ENCODE measurements at regions not wholly inside any gene's neighbourhood (a gene's known extent, or its start where the extent isn't known, plus 50 kb on each side); places are given as distances from the start of the nearest gene placed in this dataset.

DNA sequence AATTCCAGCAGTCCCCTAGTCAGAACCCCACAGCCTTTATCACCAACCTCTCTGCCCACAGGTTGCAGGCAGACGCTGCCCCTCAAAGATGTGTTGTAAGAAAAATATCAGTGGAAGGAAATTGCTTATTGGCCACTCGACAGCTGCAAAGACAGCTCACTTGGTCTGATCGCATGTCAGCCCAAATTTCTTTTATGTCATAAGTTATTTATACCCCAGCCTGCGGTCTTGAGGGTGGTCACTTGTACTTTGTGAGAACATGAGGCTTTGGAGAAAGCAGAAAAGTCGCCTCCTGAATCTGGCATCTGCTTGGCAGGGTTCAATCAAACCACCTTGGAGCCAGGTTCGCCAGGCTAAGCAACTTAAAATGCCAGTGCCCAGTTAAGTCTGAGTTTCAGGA lies 236.5 kb upstream of the CDH4 start (continued):
- TF ChIP-seq, protein P1, sequence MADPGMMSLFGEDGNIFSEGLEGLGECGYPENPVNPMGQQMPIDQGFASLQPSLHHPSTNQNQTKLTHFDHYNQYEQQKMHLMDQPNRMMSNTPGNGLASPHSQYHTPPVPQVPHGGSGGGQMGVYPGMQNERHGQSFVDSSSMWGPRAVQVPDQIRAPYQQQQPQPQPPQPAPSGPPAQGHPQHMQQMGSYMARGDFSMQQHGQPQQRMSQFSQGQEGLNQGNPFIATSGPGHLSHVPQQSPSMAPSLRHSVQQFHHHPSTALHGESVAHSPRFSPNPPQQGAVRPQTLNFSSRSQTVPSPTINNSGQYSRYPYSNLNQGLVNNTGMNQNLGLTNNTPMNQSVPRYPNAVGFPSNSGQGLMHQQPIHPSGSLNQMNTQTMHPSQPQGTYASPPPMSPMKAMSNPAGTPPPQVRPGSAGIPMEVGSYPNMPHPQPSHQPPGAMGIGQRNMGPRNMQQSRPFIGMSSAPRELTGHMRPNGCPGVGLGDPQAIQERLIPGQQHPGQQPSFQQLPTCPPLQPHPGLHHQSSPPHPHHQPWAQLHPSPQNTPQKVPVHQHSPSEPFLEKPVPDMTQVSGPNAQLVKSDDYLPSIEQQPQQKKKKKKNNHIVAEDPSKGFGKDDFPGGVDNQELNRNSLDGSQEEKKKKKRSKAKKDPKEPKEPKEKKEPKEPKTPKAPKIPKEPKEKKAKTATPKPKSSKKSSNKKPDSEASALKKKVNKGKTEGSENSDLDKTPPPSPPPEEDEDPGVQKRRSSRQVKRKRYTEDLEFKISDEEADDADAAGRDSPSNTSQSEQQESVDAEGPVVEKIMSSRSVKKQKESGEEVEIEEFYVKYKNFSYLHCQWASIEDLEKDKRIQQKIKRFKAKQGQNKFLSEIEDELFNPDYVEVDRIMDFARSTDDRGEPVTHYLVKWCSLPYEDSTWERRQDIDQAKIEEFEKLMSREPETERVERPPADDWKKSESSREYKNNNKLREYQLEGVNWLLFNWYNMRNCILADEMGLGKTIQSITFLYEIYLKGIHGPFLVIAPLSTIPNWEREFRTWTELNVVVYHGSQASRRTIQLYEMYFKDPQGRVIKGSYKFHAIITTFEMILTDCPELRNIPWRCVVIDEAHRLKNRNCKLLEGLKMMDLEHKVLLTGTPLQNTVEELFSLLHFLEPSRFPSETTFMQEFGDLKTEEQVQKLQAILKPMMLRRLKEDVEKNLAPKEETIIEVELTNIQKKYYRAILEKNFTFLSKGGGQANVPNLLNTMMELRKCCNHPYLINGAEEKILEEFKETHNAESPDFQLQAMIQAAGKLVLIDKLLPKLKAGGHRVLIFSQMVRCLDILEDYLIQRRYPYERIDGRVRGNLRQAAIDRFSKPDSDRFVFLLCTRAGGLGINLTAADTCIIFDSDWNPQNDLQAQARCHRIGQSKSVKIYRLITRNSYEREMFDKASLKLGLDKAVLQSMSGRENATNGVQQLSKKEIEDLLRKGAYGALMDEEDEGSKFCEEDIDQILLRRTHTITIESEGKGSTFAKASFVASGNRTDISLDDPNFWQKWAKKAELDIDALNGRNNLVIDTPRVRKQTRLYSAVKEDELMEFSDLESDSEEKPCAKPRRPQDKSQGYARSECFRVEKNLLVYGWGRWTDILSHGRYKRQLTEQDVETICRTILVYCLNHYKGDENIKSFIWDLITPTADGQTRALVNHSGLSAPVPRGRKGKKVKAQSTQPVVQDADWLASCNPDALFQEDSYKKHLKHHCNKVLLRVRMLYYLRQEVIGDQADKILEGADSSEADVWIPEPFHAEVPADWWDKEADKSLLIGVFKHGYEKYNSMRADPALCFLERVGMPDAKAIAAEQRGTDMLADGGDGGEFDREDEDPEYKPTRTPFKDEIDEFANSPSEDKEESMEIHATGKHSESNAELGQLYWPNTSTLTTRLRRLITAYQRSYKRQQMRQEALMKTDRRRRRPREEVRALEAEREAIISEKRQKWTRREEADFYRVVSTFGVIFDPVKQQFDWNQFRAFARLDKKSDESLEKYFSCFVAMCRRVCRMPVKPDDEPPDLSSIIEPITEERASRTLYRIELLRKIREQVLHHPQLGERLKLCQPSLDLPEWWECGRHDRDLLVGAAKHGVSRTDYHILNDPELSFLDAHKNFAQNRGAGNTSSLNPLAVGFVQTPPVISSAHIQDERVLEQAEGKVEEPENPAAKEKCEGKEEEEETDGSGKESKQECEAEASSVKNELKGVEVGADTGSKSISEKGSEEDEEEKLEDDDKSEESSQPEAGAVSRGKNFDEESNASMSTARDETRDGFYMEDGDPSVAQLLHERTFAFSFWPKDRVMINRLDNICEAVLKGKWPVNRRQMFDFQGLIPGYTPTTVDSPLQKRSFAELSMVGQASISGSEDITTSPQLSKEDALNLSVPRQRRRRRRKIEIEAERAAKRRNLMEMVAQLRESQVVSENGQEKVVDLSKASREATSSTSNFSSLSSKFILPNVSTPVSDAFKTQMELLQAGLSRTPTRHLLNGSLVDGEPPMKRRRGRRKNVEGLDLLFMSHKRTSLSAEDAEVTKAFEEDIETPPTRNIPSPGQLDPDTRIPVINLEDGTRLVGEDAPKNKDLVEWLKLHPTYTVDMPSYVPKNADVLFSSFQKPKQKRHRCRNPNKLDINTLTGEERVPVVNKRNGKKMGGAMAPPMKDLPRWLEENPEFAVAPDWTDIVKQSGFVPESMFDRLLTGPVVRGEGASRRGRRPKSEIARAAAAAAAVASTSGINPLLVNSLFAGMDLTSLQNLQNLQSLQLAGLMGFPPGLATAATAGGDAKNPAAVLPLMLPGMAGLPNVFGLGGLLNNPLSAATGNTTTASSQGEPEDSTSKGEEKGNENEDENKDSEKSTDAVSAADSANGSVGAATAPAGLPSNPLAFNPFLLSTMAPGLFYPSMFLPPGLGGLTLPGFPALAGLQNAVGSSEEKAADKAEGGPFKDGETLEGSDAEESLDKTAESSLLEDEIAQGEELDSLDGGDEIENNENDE (IDR thresholded peaks at IDR 0.05; ENCODE audit: insufficient replicate concordance, low read length): no peak
- TF ChIP-seq MAFK (IDR thresholded peaks at IDR 0.05; ENCODE audit: low read depth, low read length) (no peak), NANOG (IDR thresholded peaks at IDR 0.05; ENCODE audit: insufficient read depth, low read depth, low read length, poor library complexity, severe bottlenecking) (no peak), CBX8 (IDR thresholded peaks at IDR 0.05; ENCODE audit: borderline replicate concordance, low read depth, low read length) (no peak), RNF2 (IDR thresholded peaks at IDR 0.05; ENCODE audit: borderline replicate concordance, low read depth, low read length, missing control alignments, poor library complexity, severe bottlenecking) (no peak), CHD1 (IDR thresholded peaks at IDR 0.05; ENCODE audit: low read depth, low read length) (no peak), EZH2 (IDR thresholded peaks at IDR 0.05; ENCODE audit: low read depth, low read length, severe bottlenecking) (no peak)
- TF ChIP-seq, protein P2, sequence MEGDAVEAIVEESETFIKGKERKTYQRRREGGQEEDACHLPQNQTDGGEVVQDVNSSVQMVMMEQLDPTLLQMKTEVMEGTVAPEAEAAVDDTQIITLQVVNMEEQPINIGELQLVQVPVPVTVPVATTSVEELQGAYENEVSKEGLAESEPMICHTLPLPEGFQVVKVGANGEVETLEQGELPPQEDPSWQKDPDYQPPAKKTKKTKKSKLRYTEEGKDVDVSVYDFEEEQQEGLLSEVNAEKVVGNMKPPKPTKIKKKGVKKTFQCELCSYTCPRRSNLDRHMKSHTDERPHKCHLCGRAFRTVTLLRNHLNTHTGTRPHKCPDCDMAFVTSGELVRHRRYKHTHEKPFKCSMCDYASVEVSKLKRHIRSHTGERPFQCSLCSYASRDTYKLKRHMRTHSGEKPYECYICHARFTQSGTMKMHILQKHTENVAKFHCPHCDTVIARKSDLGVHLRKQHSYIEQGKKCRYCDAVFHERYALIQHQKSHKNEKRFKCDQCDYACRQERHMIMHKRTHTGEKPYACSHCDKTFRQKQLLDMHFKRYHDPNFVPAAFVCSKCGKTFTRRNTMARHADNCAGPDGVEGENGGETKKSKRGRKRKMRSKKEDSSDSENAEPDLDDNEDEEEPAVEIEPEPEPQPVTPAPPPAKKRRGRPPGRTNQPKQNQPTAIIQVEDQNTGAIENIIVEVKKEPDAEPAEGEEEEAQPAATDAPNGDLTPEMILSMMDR (IDR thresholded peaks at IDR 0.05; ENCODE audit: control extremely low read depth in 1 of 3, insufficient read depth in 1 of 3, low read depth in 1 of 3, low read length in 3 of 3): no peak

All from H1 (cell line).